SK-N-SH treated with all-trans-retinoic acid at 6 μM for 48 hours (cell line): ENCODE measurements at regions not wholly inside any gene's neighbourhood (a gene's known extent, or its start where the extent isn't known, plus 50 kb on each side); places are given as distances from the start of the nearest gene placed in this dataset.
A peak's percentile ranks its signal among the peaks of the same experiment; 100 is the strongest.

Experiments used
- ARNTL ChIP-seq: fragments of 450-650 bp; formaldehyde crosslinking; IDR thresholded peaks from 2 replicates; pipeline ENCODE4 v1.5.0; 2020; ENCODE audit warnings: low read depth, mild to moderate bottlenecking, moderate library complexity, borderline replicate concordance
- CREB5 ChIP-seq: fragments of 250-450 bp; sonication (Bioruptor Pico); IDR thresholded peaks from 2 replicates; pipeline ENCODE4 v1.5.1; 2020; ENCODE audit warnings: low read depth, mild to moderate bottlenecking, moderate library complexity
- CSRNP3 ChIP-seq: fragments of 250-450 bp; sonication (Bioruptor Pico); IDR thresholded peaks from 2 replicates; pipeline ENCODE4 v1.5.1; 2021; ENCODE audit warnings: mild to moderate bottlenecking, moderate library complexity
- ISL1 ChIP-seq: fragments of 250-450 bp; sonication (Bioruptor Pico); IDR thresholded peaks from 2 replicates; pipeline ENCODE4 v2.1.2; 2022; ENCODE audit warnings: mild to moderate bottlenecking, moderate library complexity
- PATZ1 ChIP-seq: fragments of 250-450 bp; sonication (Bioruptor Pico); IDR thresholded peaks from 2 replicates; pipeline ENCODE4 v1.8.0; 2020; ENCODE audit warnings: mild to moderate bottlenecking, moderate library complexity, borderline replicate concordance
- POU6F1 ChIP-seq: fragments of 250-450 bp; sonication (Bioruptor Pico); IDR thresholded peaks from 2 replicates; pipeline ENCODE4 v1.8.0; 2021; ENCODE audit warnings: low read depth, mild to moderate bottlenecking, moderate library complexity, borderline replicate concordance
- RARB ChIP-seq: fragments of 250-450 bp; sonication (Bioruptor Pico); IDR thresholded peaks from 2 replicates; pipeline ENCODE4 v1.8.0; 2021; ENCODE audit warnings: mild to moderate bottlenecking, moderate library complexity
- TOX ChIP-seq: fragments of 250-450 bp; sonication (Bioruptor Pico); IDR thresholded peaks from 2 replicates; pipeline ENCODE4 v1.8.0; 2021; ENCODE audit warnings: mild to moderate bottlenecking, moderate library complexity, borderline replicate concordance
- ZFP3 ChIP-seq: fragments of 250-450 bp; sonication (Bioruptor Pico); IDR thresholded peaks from 2 replicates; pipeline ENCODE4 v1.5.0; 2020; ENCODE audit warnings: mild to moderate bottlenecking, moderate library complexity
- ZFP30 ChIP-seq: fragments of 450-650 bp; formaldehyde crosslinking; IDR thresholded peaks from 2 replicates; pipeline ENCODE4 v1.5.0; 2022; ENCODE audit warnings: mild to moderate bottlenecking, moderate library complexity
- ZNF565 ChIP-seq: fragments of 450-650 bp; formaldehyde crosslinking; conservative IDR thresholded peaks from 2 replicates; pipeline ENCODE4 v1.5.0; 2020; ENCODE audit warnings: low read depth, mild to moderate bottlenecking, moderate library complexity
- ZNF70 ChIP-seq: fragments of 450-650 bp; formaldehyde crosslinking; IDR thresholded peaks from 2 replicates; pipeline ENCODE4 v1.5.0; 2020; ENCODE audit warnings: mild to moderate bottlenecking, moderate library complexity
- ZNF8 ChIP-seq: fragments of 450-650 bp; formaldehyde crosslinking; IDR thresholded peaks from 2 replicates; pipeline ENCODE4 v1.5.0; 2020; ENCODE audit warnings: mild to moderate bottlenecking, moderate library complexity

- no peak for TF ChIP-seq ZNF565 (CRISPR knock-in tag)
- no peak for TF ChIP-seq PATZ1 (CRISPR knock-in tag)
- TF ChIP-seq ZNF8 (CRISPR knock-in tag) = no peak
- 0 out of 2 replicates have a peak, but pooled peaks have one; percentile 11 for TF ChIP-seq ISL1 (CRISPR knock-in tag)
- no peak for TF ChIP-seq CREB5 (CRISPR knock-in tag)
- TF ChIP-seq RARB = no peak
- TF ChIP-seq ZNF70 (CRISPR knock-in tag) = no peak
- TF ChIP-seq TOX = no peak
- no peak for TF ChIP-seq POU6F1 (CRISPR knock-in tag)
- no peak for TF ChIP-seq CSRNP3 (CRISPR knock-in tag)
- no peak for TF ChIP-seq ARNTL (CRISPR knock-in tag)
- no peak for TF ChIP-seq ZFP30 (CRISPR knock-in tag)
- no peak for TF ChIP-seq ZFP3
Observed at GRCh38 chr2:139529080-139529479, 748.9 kb upstream of the NXPH2 start.
